ENCODE measurements at regions not wholly inside any gene's neighbourhood (a gene's known extent, or its start where the extent isn't known, plus 50 kb on each side); places are given as distances from the start of the nearest gene placed in this dataset.

GRCh38 chr6:158920311-158920905 is 79.6 kb downstream of the RSPH3 start:
- in situ Hi-C loops (cut with HindIII; ENCODE audit: low pct_ligation_motif_present, low pct_unique_long_range_greater_than_20kb, low sequenced_read_pairs), result no loop called here

GRCh38 chr6:158919865-158920264 is 80.1 kb downstream of the RSPH3 start:
- DNase-seq, result no peak
- in situ Hi-C loops (cut with HindIII; ENCODE audit: low pct_ligation_motif_present, low pct_unique_long_range_greater_than_20kb, low sequenced_read_pairs), result no loop called here

More at GRCh38 chr6:158920311-158920905, 79.6 kb downstream of the RSPH3 start:
- no peak for DNase-seq

GRCh38 chr6:158916617-158917016 is 83.4 kb downstream of the RSPH3 start:
- DNase-seq, result no peak
- in situ Hi-C loops (cut with HindIII; ENCODE audit: low pct_ligation_motif_present, low pct_unique_long_range_greater_than_20kb, low sequenced_read_pairs), result no loop called here

GRCh38 chr6:158914923-158915322 is 85.1 kb downstream of the RSPH3 start:
- in situ Hi-C loops (cut with HindIII; ENCODE audit: low pct_ligation_motif_present, low pct_unique_long_range_greater_than_20kb, low sequenced_read_pairs), result no loop called here
- no peak for DNase-seq

GRCh38 chr6:158913580-158913979 is 86.4 kb downstream of the RSPH3 start:
- in situ Hi-C loops (cut with HindIII; ENCODE audit: low pct_ligation_motif_present, low pct_unique_long_range_greater_than_20kb, low sequenced_read_pairs), result no loop called here
- no peak for DNase-seq

GRCh38 chr6:158912655-158913054 is 87.3 kb downstream of the RSPH3 start:
- no peak for DNase-seq
- in situ Hi-C loops (cut with HindIII; ENCODE audit: low pct_ligation_motif_present, low pct_unique_long_range_greater_than_20kb, low sequenced_read_pairs), result no loop called here

GRCh38 chr6:158911746-158912480 is 88.1 kb downstream of the RSPH3 start:
- in situ Hi-C loops (cut with HindIII; ENCODE audit: low pct_ligation_motif_present, low pct_unique_long_range_greater_than_20kb, low sequenced_read_pairs), result no loop called here
- DNase-seq, result no peak

- DNase-seq, result no peak
- in situ Hi-C loops (cut with HindIII; ENCODE audit: low pct_ligation_motif_present, low pct_unique_long_range_greater_than_20kb, low sequenced_read_pairs), result no loop called here
Measured at GRCh38 chr6:158910484-158911440, 89.2 kb downstream of the RSPH3 start.

- no peak for DNase-seq
- in situ Hi-C loops (cut with HindIII; ENCODE audit: low pct_ligation_motif_present, low pct_unique_long_range_greater_than_20kb, low sequenced_read_pairs), result no loop called here
Measured at GRCh38 chr6:158909938-158910337, 90.1 kb downstream of the RSPH3 start.

- DNase-seq, result no peak
Measured at GRCh38 chr6:158908606-158909005, 89.4 kb upstream of the EZR start.

GRCh38 chr6:158907931-158908330 is 88.8 kb upstream of the EZR start:
- no peak for DNase-seq
- in situ Hi-C loops (cut with HindIII; ENCODE audit: low pct_ligation_motif_present, low pct_unique_long_range_greater_than_20kb, low sequenced_read_pairs), result no loop called here

More at GRCh38 chr6:158908606-158909005, 89.4 kb upstream of the EZR start:
- in situ Hi-C loops (cut with HindIII; ENCODE audit: low pct_ligation_motif_present, low pct_unique_long_range_greater_than_20kb, low sequenced_read_pairs), result no loop called here

GRCh38 chr6:158906926-158907325 is 87.8 kb upstream of the EZR start:
- in situ Hi-C loops (cut with HindIII; ENCODE audit: low pct_ligation_motif_present, low pct_unique_long_range_greater_than_20kb, low sequenced_read_pairs), result no loop called here
- no peak for DNase-seq

- in situ Hi-C loops (cut with HindIII; ENCODE audit: low pct_ligation_motif_present, low pct_unique_long_range_greater_than_20kb, low sequenced_read_pairs), result no loop called here
- DNase-seq, result peak; percentile 33
Measured at GRCh38 chr6:158905277-158905676, 86.1 kb upstream of the EZR start.

GRCh38 chr6:158903801-158904200 is 84.6 kb upstream of the EZR start:
- in situ Hi-C loops (cut with HindIII; ENCODE audit: low pct_ligation_motif_present, low pct_unique_long_range_greater_than_20kb, low sequenced_read_pairs), result no loop called here
- no peak for DNase-seq

GRCh38 chr6:158900663-158901312 is 81.6 kb upstream of the EZR start:
- in situ Hi-C loops (cut with HindIII; ENCODE audit: low pct_ligation_motif_present, low pct_unique_long_range_greater_than_20kb, low sequenced_read_pairs), result no loop called here
- DNase-seq, result no peak

- in situ Hi-C loops (cut with HindIII; ENCODE audit: low pct_ligation_motif_present, low pct_unique_long_range_greater_than_20kb, low sequenced_read_pairs), result no loop called here
- no peak for DNase-seq
Measured at GRCh38 chr6:158897236-158897635, 78.1 kb upstream of the EZR start.

- in situ Hi-C loops (cut with HindIII; ENCODE audit: low pct_ligation_motif_present, low pct_unique_long_range_greater_than_20kb, low sequenced_read_pairs), result no loop called here
- DNase-seq, result no peak
Measured at GRCh38 chr6:158895661-158896060, 76.5 kb upstream of the EZR start.

- in situ Hi-C loops (cut with HindIII; ENCODE audit: low pct_ligation_motif_present, low pct_unique_long_range_greater_than_20kb, low sequenced_read_pairs), result no loop called here
- peak; percentile 92 for DNase-seq
Measured at GRCh38 chr6:158894193-158894592, 75.0 kb upstream of the EZR start.

GRCh38 chr6:158892266-158892665 is 73.1 kb upstream of the EZR start:
- in situ Hi-C loops (cut with HindIII; ENCODE audit: low pct_ligation_motif_present, low pct_unique_long_range_greater_than_20kb, low sequenced_read_pairs), result no loop called here
- DNase-seq, result no peak

Data from ACHN (cell line).